ENCODE measurements at regions not wholly inside any gene's neighbourhood (a gene's known extent, or its start where the extent isn't known, plus 50 kb on each side); places are given as distances from the start of the nearest gene placed in this dataset.

- no peak for TF ChIP-seq CTCF (IDR thresholded peaks at IDR 0.05)
- TF ChIP-seq POLR2A (IDR thresholded peaks at IDR 0.05), result no peak
- no peak for TF ChIP-seq EP300 (IDR thresholded peaks at IDR 0.05)
Measured at GRCh38 chr1:118337346-118337745, 152.3 kb upstream of the SPAG17 start.
